Neural crest cell (in vitro differentiated cells): ENCODE measurements at regions not wholly inside any gene's neighbourhood (a gene's known extent, or its start where the extent isn't known, plus 50 kb on each side); places are given as distances from the start of the nearest gene placed in this dataset.

ENCODE experiments used
- DNase-seq: peaks from one replicate; pipeline ENCODE4 v3.0.0; 2021; ENCODE audit warnings: low read depth, mixed read lengths, low spot score
- H3K27ac Mint-ChIP-seq: one replicate; pipeline ENCODE4 v1.8.0; 2021; ENCODE audit warnings: mild to moderate bottlenecking, mixed read lengths; ENCODE audit not compliant: unreplicated experiment
- H3K27me3 Mint-ChIP-seq: 2 replicates; pipeline ENCODE4 v1.8.0; 2021; ENCODE audit warnings: low read depth, mild to moderate bottlenecking, mixed read lengths
- H3K36me3 Mint-ChIP-seq: 2 replicates; pipeline ENCODE4 v1.8.0; 2021; ENCODE audit warnings: low read depth, mild to moderate bottlenecking, mixed read lengths
- H3K4me1 Mint-ChIP-seq: 2 replicates; pipeline ENCODE4 v1.8.0; 2021; ENCODE audit warnings: mixed read lengths
- H3K4me3 Mint-ChIP-seq: one replicate; pipeline ENCODE4 v1.8.0; 2021; ENCODE audit warnings: mild to moderate bottlenecking, mixed read lengths
- H3K9me3 Mint-ChIP-seq: 2 replicates; pipeline ENCODE4 v1.8.0; 2021; ENCODE audit warnings: mixed read lengths
- TF ChIP-seq, protein P1 (sequence below): fragments of 200-600 bp; sonication (generic); conservative IDR thresholded peaks from 2 replicates; pipeline ENCODE4 v1.5.0; 2021; ENCODE audit warnings: antibody characterized with exemption, mild to moderate bottlenecking

DNA sequence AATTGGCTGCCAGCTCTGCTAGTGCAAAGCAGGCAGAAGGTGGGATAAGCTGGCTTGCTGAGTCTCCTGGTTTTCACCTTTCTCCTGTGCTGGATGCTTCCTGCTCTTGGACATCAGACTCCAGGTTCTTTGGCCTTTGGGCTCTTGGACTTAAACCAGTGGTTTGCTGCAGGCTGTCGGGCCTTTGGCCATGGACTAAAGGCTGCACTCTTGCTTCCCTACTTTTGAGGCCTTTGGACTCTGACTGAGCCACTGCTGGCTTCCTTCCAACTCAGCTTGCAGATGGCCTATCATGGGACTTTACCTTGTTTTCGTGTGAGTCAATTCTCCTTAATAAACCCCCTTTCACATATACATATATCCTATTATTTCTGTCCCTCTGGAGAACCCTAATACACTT lies 1293.9 kb upstream of the CDH6 start:
- Mint-ChIP-seq H3K4me3 (no peak overlapping the region), H3K9me3 (no peaks in the 10 kb centered on the region), H3K27ac (no peak overlapping the region), H3K36me3 (no peaks in the 10 kb centered on the region), H3K27me3 (no peaks in the 10 kb centered on the region), H3K4me1 (peaks cover 8% of the 10 kb centered on the region)
- no peak for DNase-seq
- TF ChIP-seq, protein P1, sequence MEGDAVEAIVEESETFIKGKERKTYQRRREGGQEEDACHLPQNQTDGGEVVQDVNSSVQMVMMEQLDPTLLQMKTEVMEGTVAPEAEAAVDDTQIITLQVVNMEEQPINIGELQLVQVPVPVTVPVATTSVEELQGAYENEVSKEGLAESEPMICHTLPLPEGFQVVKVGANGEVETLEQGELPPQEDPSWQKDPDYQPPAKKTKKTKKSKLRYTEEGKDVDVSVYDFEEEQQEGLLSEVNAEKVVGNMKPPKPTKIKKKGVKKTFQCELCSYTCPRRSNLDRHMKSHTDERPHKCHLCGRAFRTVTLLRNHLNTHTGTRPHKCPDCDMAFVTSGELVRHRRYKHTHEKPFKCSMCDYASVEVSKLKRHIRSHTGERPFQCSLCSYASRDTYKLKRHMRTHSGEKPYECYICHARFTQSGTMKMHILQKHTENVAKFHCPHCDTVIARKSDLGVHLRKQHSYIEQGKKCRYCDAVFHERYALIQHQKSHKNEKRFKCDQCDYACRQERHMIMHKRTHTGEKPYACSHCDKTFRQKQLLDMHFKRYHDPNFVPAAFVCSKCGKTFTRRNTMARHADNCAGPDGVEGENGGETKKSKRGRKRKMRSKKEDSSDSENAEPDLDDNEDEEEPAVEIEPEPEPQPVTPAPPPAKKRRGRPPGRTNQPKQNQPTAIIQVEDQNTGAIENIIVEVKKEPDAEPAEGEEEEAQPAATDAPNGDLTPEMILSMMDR = no peak

DNA sequence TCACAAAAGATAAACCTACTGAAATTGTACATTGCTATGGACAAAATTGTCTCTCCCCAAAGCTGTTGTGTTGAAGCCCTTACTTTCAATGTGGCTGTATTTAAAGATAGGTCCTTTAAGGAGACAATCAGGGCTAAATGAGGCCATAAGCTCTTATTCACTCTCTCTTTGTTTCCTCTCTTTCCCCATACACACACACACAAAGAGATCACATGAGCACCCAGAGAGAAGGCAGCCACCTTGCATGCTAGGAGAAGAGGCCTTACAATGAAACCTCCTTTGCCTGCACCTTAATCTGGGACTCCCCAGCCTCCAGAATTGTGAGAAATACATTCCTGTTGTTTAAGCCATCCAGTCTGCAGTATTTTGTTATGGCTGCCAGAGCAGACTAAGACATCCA lies 1295.6 kb upstream of the CDH6 start:
- Mint-ChIP-seq H3K4me3 (no peak overlapping the region), H3K9me3 (no peaks in the 10 kb centered on the region), H3K27ac (peak overlapping the region; percentile 65), H3K36me3 (no peaks in the 10 kb centered on the region), H3K4me1 (peaks cover 8% of the 10 kb centered on the region), H3K27me3 (no peaks in the 10 kb centered on the region)
- DNase-seq = no peak
- TF ChIP-seq, protein P1 = no peak

DNA sequence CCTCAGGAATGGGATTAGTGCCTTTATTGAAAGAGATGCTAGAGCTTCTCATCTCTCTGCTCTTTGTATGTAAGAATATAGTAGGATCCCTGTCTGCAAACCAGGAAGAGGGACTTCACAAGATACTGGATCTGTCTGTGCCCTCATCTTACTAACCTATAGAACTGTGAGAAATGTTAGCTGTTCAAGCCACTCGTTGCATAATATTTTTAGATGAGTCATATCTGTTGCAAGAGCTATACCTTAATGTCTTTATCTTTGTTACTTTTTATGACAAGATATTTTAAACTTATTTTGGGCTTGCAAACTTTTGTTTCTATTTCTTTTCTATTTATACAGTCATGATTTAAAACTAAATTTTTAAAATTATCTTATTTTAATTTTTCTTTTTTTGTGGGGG lies 1296.8 kb upstream of the CDH6 start:
- DNase-seq = no peak
- Mint-ChIP-seq H3K4me3 (no peak overlapping the region), H3K27me3 (no peaks in the 10 kb centered on the region), H3K4me1 (peaks cover 8% of the 10 kb centered on the region), H3K9me3 (no peaks in the 10 kb centered on the region), H3K27ac (no peak overlapping the region), H3K36me3 (no peaks in the 10 kb centered on the region)
- TF ChIP-seq, protein P1 = no peak

DNA sequence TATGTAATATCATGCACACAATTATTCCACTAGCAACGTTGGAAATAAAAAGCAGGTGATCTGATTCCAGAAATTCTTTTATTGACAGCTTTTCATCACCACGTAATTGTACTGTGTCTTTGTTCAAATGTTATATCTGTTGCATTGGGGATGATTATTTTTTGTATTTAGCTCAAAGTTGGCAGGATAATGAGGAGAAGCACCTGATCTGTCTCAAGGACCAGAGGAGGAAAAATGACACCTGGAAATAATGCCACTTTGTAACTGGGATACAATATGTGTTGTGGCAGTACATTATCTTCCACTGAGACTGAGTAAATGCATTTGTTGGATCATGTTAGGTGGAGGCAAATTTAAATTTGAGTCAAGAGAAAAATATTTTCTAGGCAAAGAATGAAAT lies 1298.8 kb upstream of the CDH6 start:
- no peaks in the 10 kb centered on the region for H3K27me3 Mint-ChIP-seq
- H3K4me3 Mint-ChIP-seq = no peak overlapping the region
- peaks cover 11% of the 10 kb centered on the region for H3K4me1 Mint-ChIP-seq
- H3K36me3 Mint-ChIP-seq = no peaks in the 10 kb centered on the region
- H3K9me3 Mint-ChIP-seq = no peaks in the 10 kb centered on the region
- DNase-seq = no peak
- H3K27ac Mint-ChIP-seq = no peak overlapping the region
- TF ChIP-seq, protein P1 = no peak

DNA sequence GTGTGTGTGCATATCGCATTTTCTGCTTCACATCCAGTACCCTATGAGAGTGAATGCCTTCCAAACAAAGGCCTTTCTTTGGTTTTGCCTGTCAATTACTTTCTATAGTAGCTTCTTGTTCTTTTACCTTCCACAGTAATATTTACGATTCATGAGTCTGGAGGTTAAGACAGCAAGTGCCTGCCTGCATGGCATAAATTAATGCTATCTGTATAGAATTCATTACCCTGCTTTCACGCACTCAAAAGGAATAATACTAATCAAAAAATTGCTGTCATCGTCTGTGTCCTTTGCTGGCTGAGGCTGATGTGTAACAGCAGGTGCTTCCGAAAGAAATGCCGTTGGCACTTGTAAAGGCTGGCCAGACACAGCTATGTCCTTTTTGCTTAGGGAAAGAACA lies 1304.4 kb upstream of the CDH6 start:
- H3K27ac Mint-ChIP-seq = no peak overlapping the region

More for the DNA sequence above, 1304.4 kb upstream of the CDH6 start:
- no peak for DNase-seq
- H3K27me3 Mint-ChIP-seq = no peaks in the 10 kb centered on the region
- H3K4me3 Mint-ChIP-seq = no peak overlapping the region
- H3K36me3 Mint-ChIP-seq = no peaks in the 10 kb centered on the region
- TF ChIP-seq, protein P1 = no peak
- H3K9me3 Mint-ChIP-seq = no peaks in the 10 kb centered on the region
- H3K4me1 Mint-ChIP-seq = peaks cover 28% of the 10 kb centered on the region
